ENCODE measurements at regions not wholly inside any gene's neighbourhood (a gene's known extent, or its start where the extent isn't known, plus 50 kb on each side); places are given as distances from the start of the nearest gene placed in this dataset.

DNA sequence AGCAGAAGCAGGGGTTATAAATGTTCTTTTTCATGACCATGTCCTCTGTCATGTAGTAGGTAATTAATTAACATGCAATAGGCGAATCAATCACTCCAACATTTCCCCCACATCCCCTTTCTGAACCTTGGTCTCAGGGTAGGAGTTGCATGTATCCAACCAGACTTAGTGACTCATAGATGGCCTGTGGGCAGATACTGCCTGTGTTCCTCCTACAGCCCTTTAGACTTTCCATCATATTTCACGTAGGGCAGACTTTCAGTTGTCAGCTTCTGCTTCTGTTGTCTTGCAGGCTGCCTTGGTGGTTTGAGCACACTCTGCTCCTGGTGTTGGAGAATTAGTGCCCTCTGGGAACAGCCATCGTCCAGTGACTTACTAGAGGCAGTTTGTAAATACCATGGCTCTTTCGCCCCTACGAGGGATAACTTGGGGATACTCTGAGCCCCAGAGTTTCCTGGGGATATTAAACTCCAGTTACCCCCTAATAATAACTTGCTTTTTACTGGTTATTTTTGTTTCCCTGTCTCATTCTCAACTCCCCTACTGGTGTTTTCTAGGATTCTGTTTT, 244.4 kb downstream of the EDEM1 start:
- Histone ChIP-seq H3K4me3 (no peak overlapping the region), H3K36me3 (no peaks in the 10 kb centered on the region), H3K4me1 (no peaks in the 10 kb centered on the region), H3K9me3 (no peaks in the 10 kb centered on the region), H3K27me3 (ENCODE audit: low read depth) (no peaks in the 10 kb centered on the region), H3K27ac (no peak overlapping the region)
- TF ChIP-seq, protein P1, sequence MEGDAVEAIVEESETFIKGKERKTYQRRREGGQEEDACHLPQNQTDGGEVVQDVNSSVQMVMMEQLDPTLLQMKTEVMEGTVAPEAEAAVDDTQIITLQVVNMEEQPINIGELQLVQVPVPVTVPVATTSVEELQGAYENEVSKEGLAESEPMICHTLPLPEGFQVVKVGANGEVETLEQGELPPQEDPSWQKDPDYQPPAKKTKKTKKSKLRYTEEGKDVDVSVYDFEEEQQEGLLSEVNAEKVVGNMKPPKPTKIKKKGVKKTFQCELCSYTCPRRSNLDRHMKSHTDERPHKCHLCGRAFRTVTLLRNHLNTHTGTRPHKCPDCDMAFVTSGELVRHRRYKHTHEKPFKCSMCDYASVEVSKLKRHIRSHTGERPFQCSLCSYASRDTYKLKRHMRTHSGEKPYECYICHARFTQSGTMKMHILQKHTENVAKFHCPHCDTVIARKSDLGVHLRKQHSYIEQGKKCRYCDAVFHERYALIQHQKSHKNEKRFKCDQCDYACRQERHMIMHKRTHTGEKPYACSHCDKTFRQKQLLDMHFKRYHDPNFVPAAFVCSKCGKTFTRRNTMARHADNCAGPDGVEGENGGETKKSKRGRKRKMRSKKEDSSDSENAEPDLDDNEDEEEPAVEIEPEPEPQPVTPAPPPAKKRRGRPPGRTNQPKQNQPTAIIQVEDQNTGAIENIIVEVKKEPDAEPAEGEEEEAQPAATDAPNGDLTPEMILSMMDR (IDR thresholded peaks at IDR 0.05) = no peak
- ATAC-seq = peak; percentile 36 to 70
- intact Hi-C loops (cut with DNase I) = no loop called here
- no peak for DNase-seq

DNA sequence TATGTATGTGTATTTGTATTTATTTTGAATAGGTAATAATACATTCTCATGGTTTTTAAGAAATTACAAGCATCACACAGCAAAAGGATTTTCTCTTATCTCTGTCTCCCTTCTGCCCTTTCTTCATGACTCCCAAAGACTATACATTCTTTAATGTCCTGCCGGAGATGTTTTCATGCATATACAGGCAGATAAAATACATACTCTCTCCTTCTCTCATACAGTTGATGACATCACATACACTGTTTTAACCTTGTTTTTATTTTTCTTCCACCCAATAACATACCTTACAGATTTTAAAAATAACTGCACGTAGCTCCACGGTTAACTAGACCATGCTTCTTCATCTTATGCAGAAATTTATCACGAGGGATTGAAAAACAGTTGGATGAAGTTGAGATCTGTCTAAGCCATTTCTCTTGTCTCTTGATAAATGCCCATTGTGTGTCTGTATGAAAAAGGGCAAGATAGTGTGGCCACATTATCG, 249.8 kb downstream of the EDEM1 start:
- no peaks in the 10 kb centered on the region for H3K27me3 ChIP-seq (ENCODE audit: low read depth)
- H3K27ac ChIP-seq = no peak overlapping the region
- ATAC-seq (no peak), DNase-seq (no peak)
- intact Hi-C loops (cut with DNase I) = no loop called here
- no peaks in the 10 kb centered on the region for H3K36me3 ChIP-seq
- H3K4me3 ChIP-seq = no peak overlapping the region
- TF ChIP-seq, protein P1 (IDR thresholded peaks at IDR 0.05) = no peak
- no peaks in the 10 kb centered on the region for H3K9me3 ChIP-seq
- no peaks in the 10 kb centered on the region for H3K4me1 ChIP-seq

DNA sequence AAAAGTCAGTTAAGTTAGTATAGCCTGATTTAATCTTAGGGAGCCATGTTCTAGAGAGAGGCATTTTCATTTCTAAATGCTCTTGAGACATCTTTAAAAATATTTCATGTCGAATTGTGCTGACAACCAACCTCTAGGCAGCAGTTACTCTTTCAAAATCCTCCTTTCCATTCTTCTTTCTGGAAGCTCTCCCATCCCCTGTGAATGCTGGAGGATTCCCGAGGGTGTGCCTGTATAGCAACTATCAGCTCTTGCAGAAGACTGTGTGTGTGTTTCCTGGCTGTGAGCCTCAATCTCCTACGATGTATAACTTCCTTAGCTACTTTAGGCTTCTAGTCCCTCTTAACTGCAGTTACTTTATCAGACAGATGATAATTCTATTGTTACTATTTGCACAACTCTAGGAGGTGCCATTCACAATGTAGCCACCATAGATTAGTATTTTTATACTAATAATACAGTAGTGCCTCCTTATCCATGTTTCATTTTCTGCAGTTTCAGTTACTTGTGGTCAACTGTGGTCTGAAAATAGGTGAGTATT, 250.3 kb downstream of the EDEM1 start:
- Histone ChIP-seq H3K9me3 (no peaks in the 10 kb centered on the region), H3K27ac (no peak overlapping the region), H3K27me3 (ENCODE audit: low read depth) (no peaks in the 10 kb centered on the region), H3K36me3 (no peaks in the 10 kb centered on the region), H3K4me1 (no peaks in the 10 kb centered on the region), H3K4me3 (no peak overlapping the region)
- TF ChIP-seq, protein P1 (IDR thresholded peaks at IDR 0.05) = no peak
- DNase-seq = no peak
- no peak for ATAC-seq
- intact Hi-C loops (cut with DNase I) = no loop called here

DNA sequence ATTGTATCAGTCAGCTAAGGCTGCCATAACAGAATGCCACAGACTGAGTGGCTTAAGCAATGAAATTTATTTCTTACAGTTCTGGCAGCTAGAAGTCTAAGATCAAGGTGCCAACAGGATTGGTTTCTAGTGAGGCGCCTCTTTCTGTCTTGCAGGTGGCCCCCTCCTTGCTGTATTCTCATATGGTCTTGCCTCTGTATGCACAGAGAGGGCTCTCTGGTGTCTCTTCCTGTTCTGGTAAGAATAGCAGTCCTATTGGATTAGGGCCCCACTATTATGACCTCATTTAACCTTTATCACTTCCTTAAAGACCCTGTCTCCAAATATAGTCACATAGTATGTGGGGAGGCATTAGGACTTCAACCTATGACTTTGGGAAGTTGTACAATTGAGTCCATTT, 253.9 kb downstream of the EDEM1 start:
- Histone ChIP-seq H3K36me3 (no peaks in the 10 kb centered on the region), H3K9me3 (peaks cover 8% of the 10 kb centered on the region), H3K27me3 (ENCODE audit: low read depth) (no peaks in the 10 kb centered on the region), H3K4me3 (no peak overlapping the region), H3K4me1 (no peaks in the 10 kb centered on the region), H3K27ac (no peak overlapping the region)
- DNase-seq (no peak), ATAC-seq (no peak)
- intact Hi-C loops (cut with DNase I) = no loop called here
- TF ChIP-seq, protein P1 (IDR thresholded peaks at IDR 0.05) = no peak

DNA sequence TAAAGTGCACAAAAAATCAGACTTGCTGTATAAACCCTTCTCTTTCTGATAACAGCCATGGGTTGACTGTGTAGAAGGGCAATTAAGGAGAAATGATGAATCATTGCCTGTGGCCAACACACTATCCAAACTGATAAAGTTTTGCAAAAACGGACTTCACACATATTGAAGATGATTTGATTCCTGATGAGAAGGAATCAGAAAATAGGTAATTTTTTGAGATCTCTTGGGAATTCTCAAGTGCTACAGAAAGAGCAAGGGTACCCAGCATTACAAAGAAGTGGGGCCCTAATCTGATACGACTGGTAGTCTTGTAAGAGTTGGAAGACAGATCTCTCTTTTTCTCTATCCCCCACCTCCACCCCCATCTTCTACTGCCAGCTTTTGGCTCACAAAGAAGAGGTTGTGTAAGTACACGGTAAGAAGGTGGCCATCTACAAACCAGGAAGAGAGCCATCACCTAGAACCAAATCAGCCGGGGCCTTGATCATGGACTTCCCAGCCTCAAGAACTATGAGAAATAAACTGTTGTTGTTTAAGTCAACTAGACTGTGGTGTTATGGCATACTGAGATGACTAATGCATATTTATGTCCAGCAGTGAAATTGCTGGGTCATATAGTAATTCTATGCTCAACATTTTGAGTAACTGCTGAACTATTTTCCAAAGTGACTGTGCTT, 254.7 kb downstream of the EDEM1 start:
- no peak for DNase-seq
- TF ChIP-seq, protein P1 (IDR thresholded peaks at IDR 0.05) = no peak
- Histone ChIP-seq H3K4me1 (no peaks in the 10 kb centered on the region), H3K4me3 (no peak overlapping the region), H3K27me3 (ENCODE audit: low read depth) (no peaks in the 10 kb centered on the region), H3K9me3 (peaks cover 8% of the 10 kb centered on the region), H3K36me3 (no peaks in the 10 kb centered on the region), H3K27ac (no peak overlapping the region)
- intact Hi-C loops (cut with DNase I) = no loop called here
- ATAC-seq = no peak
